Nephron progenitor cell (in vitro differentiated cells): ENCODE measurements at regions not wholly inside any gene's neighbourhood (a gene's known extent, or its start where the extent isn't known, plus 50 kb on each side); places are given as distances from the start of the nearest gene placed in this dataset.

Experiments used
- DNase-seq: peaks from one replicate; pipeline ENCODE4 v3.0.0; 2021
- H3K27ac Mint-ChIP-seq: 2 replicates; pipeline ENCODE4 v1.8.0; 2021; ENCODE audit warnings: mild to moderate bottlenecking, moderate library complexity, mixed read lengths
- H3K27me3 Mint-ChIP-seq: 2 replicates; pipeline ENCODE4 v1.8.0; 2021; ENCODE audit warnings: mild to moderate bottlenecking, low read depth, mixed read lengths; ENCODE audit not compliant: poor library complexity
- H3K36me3 Mint-ChIP-seq: 2 replicates; pipeline ENCODE4 v1.8.0; 2021; ENCODE audit warnings: low read depth, mixed read lengths
- H3K4me1 Mint-ChIP-seq: 2 replicates; pipeline ENCODE4 v1.8.0; 2021; ENCODE audit warnings: mixed read lengths
- H3K4me3 Mint-ChIP-seq: 2 replicates; pipeline ENCODE4 v1.8.0; 2021; ENCODE audit warnings: mild to moderate bottlenecking, moderate library complexity, mixed read lengths
- H3K9me3 Mint-ChIP-seq: 2 replicates; pipeline ENCODE4 v1.8.0; 2021; ENCODE audit warnings: mild to moderate bottlenecking, moderate library complexity, mixed read lengths
- CTCF ChIP-seq: fragments of 200-600 bp; sonication (generic); IDR thresholded peaks from 2 replicates; pipeline ENCODE4 v1.5.0; 2021; ENCODE audit warnings: antibody characterized with exemption

- H3K4me3 Mint-ChIP-seq: no peak overlapping the region
- no peaks in the 10 kb centered on the region for H3K4me1 Mint-ChIP-seq
- H3K36me3 Mint-ChIP-seq: no peaks in the 10 kb centered on the region
- H3K27ac Mint-ChIP-seq: no peak overlapping the region
- peaks cover 6% of the 10 kb centered on the region for H3K9me3 Mint-ChIP-seq
- DNase-seq: no peak
- peaks cover 4% of the 10 kb centered on the region for H3K27me3 Mint-ChIP-seq
- no peak for TF ChIP-seq CTCF
Observed at GRCh38 chr5:28561522-28561921, 1523.1 kb upstream of the CDH9 start.

GRCh38 chr5:28558196-28558595 is 1519.8 kb upstream of the CDH9 start:
- Mint-ChIP-seq H3K4me3 (no peak overlapping the region), H3K4me1 (no peaks in the 10 kb centered on the region), H3K9me3 (peaks cover 6% of the 10 kb centered on the region), H3K27me3 (peaks cover 5% of the 10 kb centered on the region), H3K27ac (no peak overlapping the region), H3K36me3 (no peaks in the 10 kb centered on the region)
- DNase-seq: no peak
- TF ChIP-seq CTCF: no peak

- H3K27ac Mint-ChIP-seq: no peak overlapping the region
- no peak overlapping the region for H3K4me3 Mint-ChIP-seq
- H3K4me1 Mint-ChIP-seq: no peaks in the 10 kb centered on the region
- no peak for DNase-seq
- H3K9me3 Mint-ChIP-seq: peaks cover 12% of the 10 kb centered on the region
- no peaks in the 10 kb centered on the region for H3K36me3 Mint-ChIP-seq
- TF ChIP-seq CTCF: no peak
- H3K27me3 Mint-ChIP-seq: peaks cover 5% of the 10 kb centered on the region
Observed at GRCh38 chr5:28557114-28557513, 1518.7 kb upstream of the CDH9 start.

- no peaks in the 10 kb centered on the region for H3K27me3 Mint-ChIP-seq
- no peak for DNase-seq
- TF ChIP-seq CTCF: no peak
- H3K9me3 Mint-ChIP-seq: peaks cover 12% of the 10 kb centered on the region
- no peak overlapping the region for H3K4me3 Mint-ChIP-seq
- H3K4me1 Mint-ChIP-seq: no peaks in the 10 kb centered on the region
- H3K27ac Mint-ChIP-seq: no peak overlapping the region
- no peaks in the 10 kb centered on the region for H3K36me3 Mint-ChIP-seq
Observed at GRCh38 chr5:28549588-28549987, 1511.2 kb upstream of the CDH9 start.

- peaks cover 12% of the 10 kb centered on the region for H3K9me3 Mint-ChIP-seq
- H3K36me3 Mint-ChIP-seq: no peaks in the 10 kb centered on the region
- H3K4me1 Mint-ChIP-seq: no peaks in the 10 kb centered on the region
- H3K27ac Mint-ChIP-seq: no peak overlapping the region
- no peak overlapping the region for H3K4me3 Mint-ChIP-seq
- H3K27me3 Mint-ChIP-seq: no peaks in the 10 kb centered on the region
- no peak for TF ChIP-seq CTCF
- no peak for DNase-seq
Observed at GRCh38 chr5:28548856-28549255, 1510.5 kb upstream of the CDH9 start.

- Mint-ChIP-seq H3K4me1 (no peaks in the 10 kb centered on the region), H3K9me3 (no peaks in the 10 kb centered on the region), H3K36me3 (no peaks in the 10 kb centered on the region), H3K27ac (no peak overlapping the region), H3K27me3 (no peaks in the 10 kb centered on the region), H3K4me3 (no peak overlapping the region)
- no peak for DNase-seq
- no peak for TF ChIP-seq CTCF
Observed at GRCh38 chr5:28544501-28544900, 1506.1 kb upstream of the CDH9 start.
